ENCODE measurements at regions not wholly inside any gene's neighbourhood (a gene's known extent, or its start where the extent isn't known, plus 50 kb on each side); places are given as distances from the start of the nearest gene placed in this dataset.

- no peak for DNase-seq (ENCODE audit: low read depth in 2 of 3, low spot score in 2 of 3)
These were observed 239.1 kb upstream of the GADL1 start for GRCh38 chr3:31133541-31133940.

GRCh38 chr3:31135546-31135945 is 241.1 kb upstream of the GADL1 start:
- no peak for DNase-seq (ENCODE audit: low read depth in 2 of 3, low spot score in 2 of 3)

GRCh38 chr3:31137718-31138465 is 243.4 kb upstream of the GADL1 start:
- DNase-seq (ENCODE audit: low read depth in 2 of 3, low spot score in 2 of 3), result no peak

- DNase-seq (ENCODE audit: low read depth in 2 of 3, low spot score in 2 of 3), result no peak
These were observed 246.0 kb upstream of the GADL1 start for GRCh38 chr3:31140470-31140869.

- no peak for DNase-seq (ENCODE audit: low read depth in 2 of 3, low spot score in 2 of 3)
These were observed 247.7 kb upstream of the GADL1 start for GRCh38 chr3:31142139-31142538.

- no peak for DNase-seq (ENCODE audit: low read depth in 2 of 3, low spot score in 2 of 3)
These were observed 248.1 kb upstream of the GADL1 start for GRCh38 chr3:31142543-31142942.

GRCh38 chr3:31145062-31145461 is 250.6 kb upstream of the GADL1 start:
- DNase-seq (ENCODE audit: low read depth in 2 of 3, low spot score in 2 of 3), result no peak

- no peak for DNase-seq (ENCODE audit: low read depth in 2 of 3, low spot score in 2 of 3)
These were observed 253.1 kb upstream of the GADL1 start for GRCh38 chr3:31147550-31147949.

GRCh38 chr3:31157047-31157694 is 262.7 kb upstream of the GADL1 start:
- DNase-seq (ENCODE audit: low read depth in 2 of 3, low spot score in 2 of 3), result peak in 2 of 3 donors; percentile 28 to 56

- no peak for DNase-seq (ENCODE audit: low read depth in 2 of 3, low spot score in 2 of 3)
These were observed 263.6 kb upstream of the GADL1 start for GRCh38 chr3:31157893-31158620.

- no peak for DNase-seq (ENCODE audit: low read depth in 2 of 3, low spot score in 2 of 3)
These were observed 265.0 kb upstream of the GADL1 start for GRCh38 chr3:31159331-31160039.

GRCh38 chr3:31161889-31162288 is 267.4 kb upstream of the GADL1 start:
- no peak for DNase-seq (ENCODE audit: low read depth in 2 of 3, low spot score in 2 of 3)

GRCh38 chr3:31164381-31164780 is 269.9 kb upstream of the GADL1 start:
- no peak for DNase-seq (ENCODE audit: low read depth in 2 of 3, low spot score in 2 of 3)

- DNase-seq (ENCODE audit: low read depth in 2 of 3, low spot score in 2 of 3), result no peak
These were observed 271.0 kb upstream of the GADL1 start for GRCh38 chr3:31165399-31165860.

GRCh38 chr3:31166249-31166885 is 271.9 kb upstream of the GADL1 start:
- peak in 1 of 3 donors; percentile 20 for DNase-seq (ENCODE audit: low read depth in 2 of 3, low spot score in 2 of 3)

- DNase-seq (ENCODE audit: low read depth in 2 of 3, low spot score in 2 of 3), result no peak
These were observed 273.2 kb upstream of the GADL1 start for GRCh38 chr3:31167666-31168065.

GRCh38 chr3:31170932-31171670 is 276.6 kb upstream of the GADL1 start:
- DNase-seq (ENCODE audit: low read depth in 2 of 3, low spot score in 2 of 3), result no peak

- no peak for DNase-seq (ENCODE audit: low read depth in 2 of 3, low spot score in 2 of 3)
These were observed 277.9 kb upstream of the GADL1 start for GRCh38 chr3:31172336-31172735.

- no peak for DNase-seq (ENCODE audit: low read depth in 2 of 3, low spot score in 2 of 3)
These were observed 278.8 kb upstream of the GADL1 start for GRCh38 chr3:31173118-31173718.

Measured in hematopoietic multipotent progenitor cell (in vitro differentiated cells).